ENCODE measurements at regions not wholly inside any gene's neighbourhood (a gene's known extent, or its start where the extent isn't known, plus 50 kb on each side); places are given as distances from the start of the nearest gene placed in this dataset.
A peak's percentile ranks its signal among the peaks of the same experiment; 100 is the strongest.

GRCh38 chr20:62531046-62531838 is 55.4 kb upstream of the GATA5 start:
- peaks cover 0 to 10% (median 3%) of the 10 kb centered on the region in 4 donors for H3K4me1 ChIP-seq
- no peaks in the 10 kb centered on the region for H3K9me3 ChIP-seq
- no peaks in the 10 kb centered on the region for H3K36me3 ChIP-seq
- TF ChIP-seq EP300 (IDR thresholded peaks at IDR 0.05), result no peak
- no peak for TF ChIP-seq POLR2AphosphoS5 (IDR thresholded peaks at IDR 0.05)
- no peak for TF ChIP-seq CTCF (IDR thresholded peaks at IDR 0.05)
- TF ChIP-seq POLR2A (IDR thresholded peaks at IDR 0.05), result no peak
- H3K27ac ChIP-seq, result no peak overlapping the region
- no peak overlapping the region for H3K4me3 ChIP-seq
- peak in 1 of 2 donors; percentile 72 for DNase-seq
- 44 to 66% (median 58%) methylated on average over 20 to 23 of the region's 23 CpGs for WGBS, 5 donors
- peaks cover 0 to 68% (median 7%) of the 10 kb centered on the region in 3 donors for H3K27me3 ChIP-seq
- intact Hi-C loops (cut with DNase I; ENCODE audit: low total_unique reads), result no loop called here

- WGBS, 5 donors, result 84 to 94% (median 89%) methylated on average over 6 to 12 of the region's 12 CpGs
- peaks cover 0 to 61% (median 0%) of the 10 kb centered on the region in 3 donors for H3K27me3 ChIP-seq
- intact Hi-C loops (cut with DNase I; ENCODE audit: low total_unique reads), result no loop called here
These were observed 57.1 kb upstream of the GATA5 start for GRCh38 chr20:62532921-62533320.

GRCh38 chr20:62533591-62534495 is 58.0 kb upstream of the GATA5 start:
- 61 to 70% (median 68%) methylated on average over 15 to 19 of the region's 19 CpGs for WGBS, 5 donors
- DNase-seq, result no peak
- Histone ChIP-seq H3K9me3 (no peaks in the 10 kb centered on the region), H3K4me3 (no peak overlapping the region), H3K27me3 (peaks cover 0 to 66% (median 0%) of the 10 kb centered on the region in 3 donors), H3K27ac (no peak overlapping the region), H3K36me3 (no peaks in the 10 kb centered on the region), H3K4me1 (peaks cover 0 to 13% (median 7%) of the 10 kb centered on the region in 4 donors)
- TF ChIP-seq CTCF (IDR thresholded peaks at IDR 0.05) (no peak), POLR2AphosphoS5 (IDR thresholded peaks at IDR 0.05) (no peak), POLR2A (IDR thresholded peaks at IDR 0.05) (no peak), EP300 (IDR thresholded peaks at IDR 0.05) (no peak)
- intact Hi-C loops (cut with DNase I; ENCODE audit: low total_unique reads), result no loop called here

More at GRCh38 chr20:62532921-62533320, 57.1 kb upstream of the GATA5 start:
- Histone ChIP-seq H3K9me3 (no peaks in the 10 kb centered on the region), H3K4me1 (peaks cover 0 to 11% (median 7%) of the 10 kb centered on the region in 4 donors), H3K4me3 (no peak overlapping the region), H3K36me3 (no peaks in the 10 kb centered on the region), H3K27ac (no peak overlapping the region)
- TF ChIP-seq POLR2A (IDR thresholded peaks at IDR 0.05), result no peak
- TF ChIP-seq POLR2AphosphoS5 (IDR thresholded peaks at IDR 0.05), result no peak
- no peak for TF ChIP-seq EP300 (IDR thresholded peaks at IDR 0.05)
- TF ChIP-seq CTCF (IDR thresholded peaks at IDR 0.05), result no peak
- no peak for DNase-seq

GRCh38 chr20:62534526-62535221 is 58.9 kb upstream of the GATA5 start:
- no peaks in the 10 kb centered on the region for H3K36me3 ChIP-seq
- H3K9me3 ChIP-seq, result no peaks in the 10 kb centered on the region
- no peak overlapping the region for H3K27ac ChIP-seq
- peaks cover 4 to 21% (median 11%) of the 10 kb centered on the region in 4 donors for H3K4me1 ChIP-seq
- no peak overlapping the region for H3K4me3 ChIP-seq
- TF ChIP-seq EP300 (IDR thresholded peaks at IDR 0.05), result no peak
- no peak for TF ChIP-seq CTCF (IDR thresholded peaks at IDR 0.05)
- TF ChIP-seq POLR2AphosphoS5 (IDR thresholded peaks at IDR 0.05), result no peak
- TF ChIP-seq POLR2A (IDR thresholded peaks at IDR 0.05), result no peak
- no peak for DNase-seq
- 67 to 76% (median 72%) methylated on average over 25 to 29 of the region's 29 CpGs for WGBS, 5 donors
- H3K27me3 ChIP-seq, result peaks cover 0 to 65% (median 0%) of the 10 kb centered on the region in 3 donors
- intact Hi-C loops (cut with DNase I; ENCODE audit: low total_unique reads), result no loop called here

All from stomach (tissue), 8 donors.